ENCODE measurements at regions not wholly inside any gene's neighbourhood (a gene's known extent, or its start where the extent isn't known, plus 50 kb on each side); places are given as distances from the start of the nearest gene placed in this dataset.
"Not testable (repeated sequence)": the region's sequence is repeated elsewhere in the genome, so short reads cannot be mapped to it uniquely, and the experiment has no call there.

- Histone ChIP-seq H3K27me3 (no peaks in the 10 kb centered on the region), H3K9me3 (no peaks in the 10 kb centered on the region), H3K4me1 (no peaks in the 10 kb centered on the region), H3K36me3 (no peaks in the 10 kb centered on the region), H3K27ac (no peak overlapping the region), H3K4me3 (no peak overlapping the region)
- intact Hi-C loops (cut with DNase I), result no loop called here
- no peak for TF ChIP-seq CTCF (IDR thresholded peaks at IDR 0.05)
- DNase-seq (no peak), ATAC-seq (no peak), FAIRE-seq (no peak)
Measured at GRCh38 chr16:73404001-73404400, 356.1 kb upstream of the ZFHX3 start.

DNA sequence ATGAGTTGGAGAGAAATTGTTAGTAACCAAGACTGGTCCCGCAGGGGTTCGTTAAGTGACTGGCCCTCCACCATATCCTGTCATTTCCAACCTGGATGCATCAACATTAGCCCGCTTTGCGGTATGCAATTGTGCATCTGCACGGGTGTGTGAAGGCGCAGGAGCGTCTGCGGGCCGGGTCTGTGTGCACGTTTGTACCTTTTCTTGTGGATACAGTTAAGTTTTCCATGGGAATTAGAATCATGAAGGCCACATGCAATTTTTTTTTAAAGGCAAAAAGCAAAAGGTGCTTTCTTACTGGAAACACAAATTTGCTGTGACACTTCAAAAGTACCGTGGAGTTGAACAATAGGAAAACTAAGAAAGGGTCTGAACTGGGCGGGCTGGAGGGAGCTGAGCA lies 355.4 kb upstream of the ZFHX3 start:
- TF ChIP-seq CTCF (IDR thresholded peaks at IDR 0.05), result no peak
- DNase-seq (no peak), FAIRE-seq (no peak), ATAC-seq (no peak)
- intact Hi-C loops (cut with DNase I), result no loop called here
- no peaks in the 10 kb centered on the region for H3K4me1 ChIP-seq
- H3K36me3 ChIP-seq, result no peaks in the 10 kb centered on the region
- no peaks in the 10 kb centered on the region for H3K9me3 ChIP-seq
- H3K27ac ChIP-seq, result no peak overlapping the region
- 82 to 88% methylated on average over 12 of the region's 12 CpGs for WGBS, 2 donors
- no peaks in the 10 kb centered on the region for H3K27me3 ChIP-seq
- no peak overlapping the region for H3K4me3 ChIP-seq

DNA sequence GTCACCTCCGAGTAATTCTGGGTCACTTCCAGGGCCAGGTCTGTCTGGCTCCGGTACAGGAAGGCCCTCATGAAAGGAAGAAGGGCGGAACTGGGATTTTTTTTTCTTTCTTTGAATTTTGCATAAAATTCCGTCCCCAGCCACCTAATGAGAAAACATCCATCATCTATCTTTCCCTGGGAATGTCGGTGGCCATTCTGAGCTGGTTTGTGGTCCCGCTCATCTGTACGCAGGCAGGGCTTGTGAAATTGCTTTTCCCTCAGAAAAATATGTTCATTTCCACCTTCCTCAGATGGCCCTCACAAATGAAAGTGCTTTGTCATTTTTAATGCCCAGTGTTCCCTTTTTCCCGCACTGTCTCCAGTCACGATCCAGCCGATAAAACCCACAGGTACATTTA lies 353.0 kb upstream of the ZFHX3 start:
- no peak overlapping the region for H3K4me3 ChIP-seq
- intact Hi-C loops (cut with DNase I), result no loop called here
- no peaks in the 10 kb centered on the region for H3K4me1 ChIP-seq
- no peak for FAIRE-seq
- H3K36me3 ChIP-seq, result no peaks in the 10 kb centered on the region
- no peaks in the 10 kb centered on the region for H3K9me3 ChIP-seq
- no peak for TF ChIP-seq CTCF (IDR thresholded peaks at IDR 0.05)
- H3K27me3 ChIP-seq, result no peaks in the 10 kb centered on the region
- WGBS, 2 donors, result 74 to 83% methylated on average over 10 of the region's 10 CpGs
- no peak overlapping the region for H3K27ac ChIP-seq
- no peak for DNase-seq
- no peak for ATAC-seq

DNA sequence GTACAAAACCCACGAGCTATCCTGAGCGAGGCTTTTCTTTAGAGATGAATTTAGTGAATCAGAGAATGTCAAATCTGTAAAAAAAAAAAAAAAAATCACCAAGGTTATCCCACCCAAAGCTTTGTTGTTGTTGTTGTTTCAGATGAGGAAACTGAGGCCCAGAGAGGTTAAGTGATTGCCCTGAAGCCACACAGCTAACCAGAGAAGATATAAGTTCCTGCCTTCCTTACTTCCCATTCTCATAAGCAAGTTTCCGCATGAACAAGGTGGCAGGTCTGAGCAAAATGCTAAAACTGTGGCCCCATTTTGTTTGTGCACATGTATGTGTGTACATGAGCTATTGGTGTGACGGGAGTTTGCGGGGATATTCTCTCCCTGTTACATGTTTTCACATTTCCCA lies 352.1 kb upstream of the ZFHX3 start:
- intact Hi-C loops (cut with DNase I), result no loop called here
- H3K27me3 ChIP-seq, result no peaks in the 10 kb centered on the region
- no peaks in the 10 kb centered on the region for H3K36me3 ChIP-seq
- no peak for ATAC-seq
- H3K9me3 ChIP-seq, result no peaks in the 10 kb centered on the region
- no peak for TF ChIP-seq CTCF (IDR thresholded peaks at IDR 0.05)
- DNase-seq, result no peak
- FAIRE-seq, result no peak
- no peaks in the 10 kb centered on the region for H3K4me1 ChIP-seq
- H3K27ac ChIP-seq, result no peak overlapping the region
- no peak overlapping the region for H3K4me3 ChIP-seq
- 80 to 91% methylated on average over 5 of the region's 5 CpGs for WGBS, 2 donors

DNA sequence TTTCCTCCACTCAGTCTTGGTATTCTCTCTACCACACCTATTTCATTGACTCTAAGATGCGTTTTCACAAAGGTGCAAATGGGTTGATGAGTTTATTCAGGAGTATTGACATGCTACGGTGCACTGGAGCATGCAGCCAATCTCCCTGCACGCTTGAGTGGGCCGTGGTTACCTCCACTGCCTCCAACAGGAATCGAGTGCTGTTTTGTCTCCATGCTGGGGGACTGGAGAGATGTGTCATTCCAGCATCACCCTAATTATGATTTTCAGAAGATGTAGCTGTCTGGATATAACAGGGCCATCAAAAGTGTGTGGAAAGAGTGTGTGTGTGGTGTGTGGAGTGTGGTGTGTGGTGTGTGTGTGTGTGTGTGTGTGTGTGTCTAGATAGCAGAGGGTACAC lies 351.6 kb upstream of the ZFHX3 start:
- Histone ChIP-seq H3K27me3 (no peaks in the 10 kb centered on the region), H3K27ac (no peak overlapping the region), H3K4me1 (no peaks in the 10 kb centered on the region), H3K4me3 (no peak overlapping the region), H3K36me3 (no peaks in the 10 kb centered on the region), H3K9me3 (no peaks in the 10 kb centered on the region)
- no peak for FAIRE-seq
- ATAC-seq, result no peak
- 73 to 75% methylated on average over 5 of the region's 5 CpGs for WGBS, 2 donors
- intact Hi-C loops (cut with DNase I), result no loop called here
- no peak for TF ChIP-seq CTCF (IDR thresholded peaks at IDR 0.05)
- no peak for DNase-seq

GRCh38 chr16:73398604-73399003 lies 350.7 kb upstream of the ZFHX3 start:
- H3K27me3 ChIP-seq; H3K4me3 ChIP-seq; H3K9me3 ChIP-seq; ATAC-seq; FAIRE-seq; DNase-seq; intact Hi-C loops (cut with DNase I); H3K36me3 ChIP-seq; H3K27ac ChIP-seq; H3K4me1 ChIP-seq: not testable (repeated sequence)
- 92 to 93% methylated on average over 1 of the region's 1 CpG for WGBS, 2 donors
